GM23338 (cell line): ENCODE measurements at regions not wholly inside any gene's neighbourhood (a gene's known extent, or its start where the extent isn't known, plus 50 kb on each side); places are given as distances from the start of the nearest gene placed in this dataset.

Source experiments
- ATAC-seq: fragments of 200-7000 bp; cut with Tn5 transposase; 3 replicates; pipeline ENCODE4 v1.9.1; 2020
- DNase-seq: peaks from one replicate; pipeline ENCODE4 v3.0.0-alpha.2; 2015; ENCODE audit warnings: low spot score
- H2AFZ ChIP-seq: fragments of 200-600 bp; sonication (generic); 2 replicates; pipeline ENCODE4 v1.8.0; 2016; ENCODE audit warnings: antibody characterized with exemption, mild to moderate bottlenecking, moderate library complexity
- H3F3A ChIP-seq: fragments of 200-600 bp; sonication (generic); replicated peaks from 2 replicates; pipeline ENCODE4 v1.8.0; 2017; ENCODE audit warnings: antibody characterized with exemption, mixed run types, low read depth
- H3K27ac ChIP-seq: fragments of 200-600 bp; sonication (generic); 2 replicates; pipeline ENCODE4 v1.6.1; 2016; ENCODE audit warnings: low read depth
- H3K27me3 ChIP-seq: fragments of 200-600 bp; sonication (generic); 2 replicates; pipeline ENCODE4 v1.8.0; 2016; ENCODE audit warnings: mild to moderate bottlenecking, mixed run types, moderate library complexity; ENCODE audit not compliant: insufficient read depth
- H3K36me3 ChIP-seq: fragments of 200-600 bp; sonication (generic); 2 replicates; pipeline ENCODE4 v1.8.0; 2016; ENCODE audit warnings: mild to moderate bottlenecking; ENCODE audit not compliant: insufficient read depth
- H3K4me1 ChIP-seq: fragments of 200-600 bp; sonication (generic); 2 replicates; pipeline ENCODE4 v1.8.0; 2016; ENCODE audit warnings: mild to moderate bottlenecking, moderate library complexity; ENCODE audit not compliant: insufficient read depth
- H3K4me2 ChIP-seq: fragments of 200-600 bp; sonication (generic); 2 replicates; pipeline ENCODE4 v1.7.1; 2017; ENCODE audit warnings: mixed run types
- H3K4me3 ChIP-seq: fragments of 200-600 bp; sonication (generic); 2 replicates; pipeline ENCODE4 v1.6.1; 2016; ENCODE audit warnings: mixed run types
- H3K79me2 ChIP-seq: fragments of 200-600 bp; sonication (generic); replicated peaks from 2 replicates; pipeline ENCODE4 v1.8.0; 2017; ENCODE audit warnings: mild to moderate bottlenecking; ENCODE audit not compliant: insufficient read depth
- H3K9me2 ChIP-seq: fragments of 200-600 bp; sonication (generic); 2 replicates; pipeline ENCODE4 v1.8.0; 2017; ENCODE audit not compliant: insufficient read depth
- H4K20me1 ChIP-seq: fragments of 200-600 bp; sonication (generic); replicated peaks from 2 replicates; pipeline ENCODE4 v1.8.0; 2017; ENCODE audit warnings: mild to moderate bottlenecking; ENCODE audit not compliant: insufficient read depth
- H3K27ac Mint-ChIP-seq: 2 replicates; pipeline ENCODE4 v1.8.0; 2020; ENCODE audit warnings: inconsistent platforms, mild to moderate bottlenecking, moderate library complexity, mixed read lengths
- H3K27me3 Mint-ChIP-seq: 3 replicates; pipeline ENCODE4 v1.8.0; 2022; ENCODE audit warnings: low read depth, mild to moderate bottlenecking, moderate library complexity, mixed read lengths, inconsistent platforms; ENCODE audit not compliant: insufficient read depth, poor library complexity
- H3K36me3 Mint-ChIP-seq: 3 replicates; pipeline ENCODE4 v1.8.0; 2021; ENCODE audit warnings: low read depth, mild to moderate bottlenecking, inconsistent platforms, moderate library complexity, mixed read lengths
- H3K4me1 Mint-ChIP-seq: 3 replicates; pipeline ENCODE4 v1.8.0; 2020; ENCODE audit warnings: mild to moderate bottlenecking, inconsistent platforms, mixed read lengths
- H3K4me3 Mint-ChIP-seq: 3 replicates; pipeline ENCODE4 v1.8.0; 2021; ENCODE audit warnings: moderate library complexity, mild to moderate bottlenecking, inconsistent platforms, mixed read lengths
- H3K9me3 Mint-ChIP-seq: 3 replicates; pipeline ENCODE4 v1.8.0; 2020; ENCODE audit warnings: moderate library complexity, mild to moderate bottlenecking, inconsistent platforms, mixed read lengths
- CREB1 ChIP-seq: fragments of 250-450 bp; sonication (Bioruptor Pico); IDR thresholded peaks from 2 replicates; pipeline ENCODE4 v1.5.0; 2020; ENCODE audit warnings: low read depth, mild to moderate bottlenecking, moderate library complexity
- EZH2 ChIP-seq: fragments of 200-600 bp; sonication (generic); IDR thresholded peaks from one replicate; pipeline ENCODE4 v1.8.0; 2017; ENCODE audit warnings: antibody characterized with exemption, mild to moderate bottlenecking, low read depth; ENCODE audit not compliant: unreplicated experiment
- EZH2phosphoT487 ChIP-seq: fragments of 200-600 bp; sonication (generic); IDR thresholded peaks from one replicate; pipeline ENCODE4 v1.8.1; 2018; ENCODE audit warnings: antibody characterized with exemption; ENCODE audit not compliant: unreplicated experiment
- JUNB ChIP-seq: IDR thresholded peaks from one replicate; pipeline ENCODE4 v1.6.1; 2016; ENCODE audit warnings: antibody characterized with exemption; ENCODE audit not compliant: unreplicated experiment
- NANOG ChIP-seq: IDR thresholded peaks from 2 replicates; pipeline ENCODE4 v1.6.1; 2016; ENCODE audit warnings: antibody characterized with exemption, borderline replicate concordance
- POLR2AphosphoS5 ChIP-seq: IDR thresholded peaks from 2 replicates; pipeline ENCODE4 v1.6.1; 2016; ENCODE audit warnings: antibody characterized with exemption, low read depth
- STAT1 ChIP-seq: IDR thresholded peaks from one replicate; pipeline ENCODE4 v1.6.1; 2016; ENCODE audit warnings: antibody characterized with exemption; ENCODE audit not compliant: unreplicated experiment
- ZNF114 ChIP-seq: fragments of 250-450 bp; sonication (Bioruptor Pico); IDR thresholded peaks from 2 replicates; pipeline ENCODE4 v1.5.0; 2020; ENCODE audit warnings: mild to moderate bottlenecking, moderate library complexity
- TF ChIP-seq, protein P1 (sequence below): IDR thresholded peaks from one replicate; pipeline ENCODE4 v1.6.1; 2018; ENCODE audit warnings: antibody characterized with exemption; ENCODE audit not compliant: unreplicated experiment
- TF ChIP-seq, protein P2 (sequence below): IDR thresholded peaks from 2 replicates; pipeline ENCODE4 v1.6.1; 2016; ENCODE audit warnings: antibody characterized with exemption
- TF ChIP-seq, protein P3 (sequence below): fragments of 250-450 bp; sonication (Bioruptor Pico); IDR thresholded peaks from 2 replicates; pipeline ENCODE4 v1.5.0; 2020; ENCODE audit warnings: mild to moderate bottlenecking, moderate library complexity

GRCh38 chrX:42149281-42149680 lies 225.9 kb upstream of the CASK start:
- Mint-ChIP-seq H3K4me1 (no peaks in the 10 kb centered on the region; the same call in 2 of the 3 replicates), H3K36me3 (no peaks in the 10 kb centered on the region), H3K27me3 (no peaks in the 10 kb centered on the region), H3K4me3 (no peak overlapping the region), H3K27ac (no peak overlapping the region), H3K9me3 (no peaks in the 10 kb centered on the region; the same call in 2 of the 3 replicates)
- H3K4me3 ChIP-seq: no peak overlapping the region
- TF ChIP-seq, protein P1, sequence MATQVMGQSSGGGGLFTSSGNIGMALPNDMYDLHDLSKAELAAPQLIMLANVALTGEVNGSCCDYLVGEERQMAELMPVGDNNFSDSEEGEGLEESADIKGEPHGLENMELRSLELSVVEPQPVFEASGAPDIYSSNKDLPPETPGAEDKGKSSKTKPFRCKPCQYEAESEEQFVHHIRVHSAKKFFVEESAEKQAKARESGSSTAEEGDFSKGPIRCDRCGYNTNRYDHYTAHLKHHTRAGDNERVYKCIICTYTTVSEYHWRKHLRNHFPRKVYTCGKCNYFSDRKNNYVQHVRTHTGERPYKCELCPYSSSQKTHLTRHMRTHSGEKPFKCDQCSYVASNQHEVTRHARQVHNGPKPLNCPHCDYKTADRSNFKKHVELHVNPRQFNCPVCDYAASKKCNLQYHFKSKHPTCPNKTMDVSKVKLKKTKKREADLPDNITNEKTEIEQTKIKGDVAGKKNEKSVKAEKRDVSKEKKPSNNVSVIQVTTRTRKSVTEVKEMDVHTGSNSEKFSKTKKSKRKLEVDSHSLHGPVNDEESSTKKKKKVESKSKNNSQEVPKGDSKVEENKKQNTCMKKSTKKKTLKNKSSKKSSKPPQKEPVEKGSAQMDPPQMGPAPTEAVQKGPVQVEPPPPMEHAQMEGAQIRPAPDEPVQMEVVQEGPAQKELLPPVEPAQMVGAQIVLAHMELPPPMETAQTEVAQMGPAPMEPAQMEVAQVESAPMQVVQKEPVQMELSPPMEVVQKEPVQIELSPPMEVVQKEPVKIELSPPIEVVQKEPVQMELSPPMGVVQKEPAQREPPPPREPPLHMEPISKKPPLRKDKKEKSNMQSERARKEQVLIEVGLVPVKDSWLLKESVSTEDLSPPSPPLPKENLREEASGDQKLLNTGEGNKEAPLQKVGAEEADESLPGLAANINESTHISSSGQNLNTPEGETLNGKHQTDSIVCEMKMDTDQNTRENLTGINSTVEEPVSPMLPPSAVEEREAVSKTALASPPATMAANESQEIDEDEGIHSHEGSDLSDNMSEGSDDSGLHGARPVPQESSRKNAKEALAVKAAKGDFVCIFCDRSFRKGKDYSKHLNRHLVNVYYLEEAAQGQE: no peak
- TF ChIP-seq, protein P2, sequence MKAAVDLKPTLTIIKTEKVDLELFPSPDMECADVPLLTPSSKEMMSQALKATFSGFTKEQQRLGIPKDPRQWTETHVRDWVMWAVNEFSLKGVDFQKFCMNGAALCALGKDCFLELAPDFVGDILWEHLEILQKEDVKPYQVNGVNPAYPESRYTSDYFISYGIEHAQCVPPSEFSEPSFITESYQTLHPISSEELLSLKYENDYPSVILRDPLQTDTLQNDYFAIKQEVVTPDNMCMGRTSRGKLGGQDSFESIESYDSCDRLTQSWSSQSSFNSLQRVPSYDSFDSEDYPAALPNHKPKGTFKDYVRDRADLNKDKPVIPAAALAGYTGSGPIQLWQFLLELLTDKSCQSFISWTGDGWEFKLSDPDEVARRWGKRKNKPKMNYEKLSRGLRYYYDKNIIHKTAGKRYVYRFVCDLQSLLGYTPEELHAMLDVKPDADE: no peak
- TF ChIP-seq STAT1: no peak
- TF ChIP-seq CREB1 (CRISPR knock-in tag): no peak
- no peak for TF ChIP-seq EZH2phosphoT487
- no peak for TF ChIP-seq NANOG
- no peak for TF ChIP-seq ZNF114 (CRISPR knock-in tag)
- TF ChIP-seq, protein P3, sequence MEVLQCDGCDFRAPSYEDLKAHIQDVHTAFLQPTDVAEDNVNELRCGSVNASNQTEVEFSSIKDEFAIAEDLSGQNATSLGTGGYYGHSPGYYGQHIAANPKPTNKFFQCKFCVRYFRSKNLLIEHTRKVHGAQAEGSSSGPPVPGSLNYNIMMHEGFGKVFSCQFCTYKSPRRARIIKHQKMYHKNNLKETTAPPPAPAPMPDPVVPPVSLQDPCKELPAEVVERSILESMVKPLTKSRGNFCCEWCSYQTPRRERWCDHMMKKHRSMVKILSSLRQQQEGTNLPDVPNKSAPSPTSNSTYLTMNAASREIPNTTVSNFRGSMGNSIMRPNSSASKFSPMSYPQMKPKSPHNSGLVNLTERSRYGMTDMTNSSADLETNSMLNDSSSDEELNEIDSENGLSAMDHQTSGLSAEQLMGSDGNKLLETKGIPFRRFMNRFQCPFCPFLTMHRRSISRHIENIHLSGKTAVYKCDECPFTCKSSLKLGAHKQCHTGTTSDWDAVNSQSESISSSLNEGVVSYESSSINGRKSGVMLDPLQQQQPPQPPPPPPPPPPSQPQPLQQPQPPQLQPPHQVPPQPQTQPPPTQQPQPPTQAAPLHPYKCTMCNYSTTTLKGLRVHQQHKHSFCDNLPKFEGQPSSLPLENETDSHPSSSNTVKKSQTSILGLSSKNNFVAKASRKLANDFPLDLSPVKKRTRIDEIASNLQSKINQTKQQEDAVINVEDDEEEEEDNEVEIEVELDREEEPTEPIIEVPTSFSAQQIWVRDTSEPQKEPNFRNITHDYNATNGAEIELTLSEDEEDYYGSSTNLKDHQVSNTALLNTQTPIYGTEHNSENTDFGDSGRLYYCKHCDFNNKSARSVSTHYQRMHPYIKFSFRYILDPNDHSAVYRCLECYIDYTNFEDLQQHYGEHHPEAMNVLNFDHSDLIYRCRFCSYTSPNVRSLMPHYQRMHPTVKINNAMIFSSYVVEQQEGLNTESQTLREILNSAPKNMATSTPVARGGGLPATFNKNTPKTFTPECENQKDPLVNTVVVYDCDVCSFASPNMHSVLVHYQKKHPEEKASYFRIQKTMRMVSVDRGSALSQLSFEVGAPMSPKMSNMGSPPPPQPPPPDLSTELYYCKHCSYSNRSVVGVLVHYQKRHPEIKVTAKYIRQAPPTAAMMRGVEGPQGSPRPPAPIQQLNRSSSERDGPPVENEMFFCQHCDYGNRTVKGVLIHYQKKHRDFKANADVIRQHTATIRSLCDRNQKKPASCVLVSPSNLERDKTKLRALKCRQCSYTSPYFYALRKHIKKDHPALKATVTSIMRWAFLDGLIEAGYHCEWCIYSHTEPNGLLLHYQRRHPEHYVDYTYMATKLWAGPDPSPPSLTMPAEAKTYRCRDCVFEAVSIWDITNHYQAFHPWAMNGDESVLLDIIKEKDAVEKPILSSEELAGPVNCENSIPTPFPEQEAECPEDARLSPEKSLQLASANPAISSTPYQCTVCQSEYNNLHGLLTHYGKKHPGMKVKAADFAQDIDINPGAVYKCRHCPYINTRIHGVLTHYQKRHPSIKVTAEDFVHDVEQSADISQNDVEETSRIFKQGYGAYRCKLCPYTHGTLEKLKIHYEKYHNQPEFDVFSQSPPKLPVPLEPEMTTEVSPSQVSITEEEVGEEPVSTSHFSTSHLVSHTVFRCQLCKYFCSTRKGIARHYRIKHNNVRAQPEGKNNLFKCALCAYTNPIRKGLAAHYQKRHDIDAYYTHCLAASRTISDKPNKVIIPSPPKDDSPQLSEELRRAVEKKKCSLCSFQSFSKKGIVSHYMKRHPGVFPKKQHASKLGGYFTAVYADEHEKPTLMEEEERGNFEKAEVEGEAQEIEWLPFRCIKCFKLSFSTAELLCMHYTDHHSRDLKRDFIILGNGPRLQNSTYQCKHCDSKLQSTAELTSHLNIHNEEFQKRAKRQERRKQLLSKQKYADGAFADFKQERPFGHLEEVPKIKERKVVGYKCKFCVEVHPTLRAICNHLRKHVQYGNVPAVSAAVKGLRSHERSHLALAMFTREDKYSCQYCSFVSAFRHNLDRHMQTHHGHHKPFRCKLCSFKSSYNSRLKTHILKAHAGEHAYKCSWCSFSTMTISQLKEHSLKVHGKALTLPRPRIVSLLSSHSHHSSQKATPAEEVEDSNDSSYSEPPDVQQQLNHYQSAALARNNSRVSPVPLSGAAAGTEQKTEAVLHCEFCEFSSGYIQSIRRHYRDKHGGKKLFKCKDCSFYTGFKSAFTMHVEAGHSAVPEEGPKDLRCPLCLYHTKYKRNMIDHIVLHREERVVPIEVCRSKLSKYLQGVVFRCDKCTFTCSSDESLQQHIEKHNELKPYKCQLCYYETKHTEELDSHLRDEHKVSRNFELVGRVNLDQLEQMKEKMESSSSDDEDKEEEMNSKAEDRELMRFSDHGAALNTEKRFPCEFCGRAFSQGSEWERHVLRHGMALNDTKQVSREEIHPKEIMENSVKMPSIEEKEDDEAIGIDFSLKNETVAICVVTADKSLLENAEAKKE (CRISPR knock-in tag): no peak
- no peak for TF ChIP-seq JUNB
- no peak for TF ChIP-seq EZH2
- no peak for TF ChIP-seq POLR2AphosphoS5
- DNase-seq: no peak
- no peaks in the 10 kb centered on the region for H3K9me2 ChIP-seq
- H3K4me1 ChIP-seq: no peaks in the 10 kb centered on the region
- ATAC-seq: no peak
- H3F3A ChIP-seq: no peaks in the 10 kb centered on the region
- no peak overlapping the region for H3K4me2 ChIP-seq
- no peaks in the 10 kb centered on the region for H3K79me2 ChIP-seq
- no peak overlapping the region for H3K27ac ChIP-seq
- H3K36me3 ChIP-seq: no peaks in the 10 kb centered on the region
- H2AFZ ChIP-seq: no peak overlapping the region
- no peaks in the 10 kb centered on the region for H4K20me1 ChIP-seq
- H3K27me3 ChIP-seq: no peaks in the 10 kb centered on the region
